Caco-2 (cell line): ENCODE measurements at regions not wholly inside any gene's neighbourhood (a gene's known extent, or its start where the extent isn't known, plus 50 kb on each side); places are given as distances from the start of the nearest gene placed in this dataset.

Experiments used
- BruUV-seq: library from RNA; stranded (reverse); fragments of 400-500 nt; replicated peaks from 2 replicates; lab custom pipeline; 2021; lab: Mats Ljungman, UMichigan
- CTCF ChIA-PET: fragments of 300-600 bp; sonication (Branson Sonifier 250); formaldehyde crosslinking; loops from one replicate; lab custom pipeline; 2022; ENCODE audit warnings: antibody characterized with exemption; lab: Charles Lee
- POLR2A ChIA-PET: fragments of 300-600 bp; sonication (Branson Sonifier 250); formaldehyde crosslinking; loops from one replicate; lab custom pipeline; 2022; ENCODE audit warnings: antibody characterized with exemption; lab: Charles Lee
- DNase-seq, 2 experiments: peaks; one replicate each; pipeline versions ENCODE4 v3.0.0 to v3.0.0-alpha.2; 2020 to 2022
- H3K27me3 ChIP-seq: replicated peaks from 2 replicates; pipeline ENCODE4 v1.6.0; 2011; ENCODE audit warnings: low read length; ENCODE audit not compliant: control insufficient read depth, insufficient read depth
- H3K36me3 ChIP-seq: 2 replicates; pipeline ENCODE4 v1.5.1; 2011; ENCODE audit warnings: low read length; ENCODE audit not compliant: control insufficient read depth, insufficient read depth
- H3K4me1 ChIP-seq: fragments of 250-450 bp; sonication (Bioruptor Pico); 2 replicates; pipeline ENCODE4 v1.5.1; 2020; ENCODE audit warnings: mild to moderate bottlenecking
- H3K4me3 ChIP-seq: 2 replicates; pipeline ENCODE4 v1.5.1; 2011; ENCODE audit warnings: low read depth, mild to moderate bottlenecking, control low read depth, low read length
- H3K9me3 ChIP-seq: fragments of 250-450 bp; sonication (Bioruptor Pico); 2 replicates; pipeline ENCODE4 v1.5.1; 2020; ENCODE audit warnings: mild to moderate bottlenecking, moderate library complexity
- H3K27ac Mint-ChIP-seq: one replicate; pipeline ENCODE4 v1.8.0; 2022; ENCODE audit warnings: mixed read lengths; ENCODE audit not compliant: unreplicated experiment
- H3K27me3 Mint-ChIP-seq: one replicate; pipeline ENCODE4 v1.8.0; 2022; ENCODE audit warnings: mixed read lengths; ENCODE audit not compliant: insufficient read depth, unreplicated experiment
- H3K36me3 Mint-ChIP-seq: one replicate; pipeline ENCODE4 v1.8.0; 2022; ENCODE audit warnings: mild to moderate bottlenecking, mixed read lengths; ENCODE audit not compliant: insufficient read depth, unreplicated experiment
- H3K4me1 Mint-ChIP-seq: one replicate; pipeline ENCODE4 v1.8.0; 2022; ENCODE audit warnings: low read depth, mixed read lengths; ENCODE audit not compliant: unreplicated experiment
- H3K4me3 Mint-ChIP-seq: one replicate; pipeline ENCODE4 v1.8.0; 2022; ENCODE audit warnings: mild to moderate bottlenecking, moderate library complexity, mixed read lengths; ENCODE audit not compliant: unreplicated experiment
- H3K9me3 Mint-ChIP-seq: one replicate; pipeline ENCODE4 v1.8.0; 2022; ENCODE audit warnings: mixed read lengths; ENCODE audit not compliant: unreplicated experiment
- CTCF ChIP-seq, 2 experiments: fragments of 200-600 bp in 1 of 2; IDR thresholded peaks; 1 replicate in 1 of 2; 2 replicates in 1 of 2; pipeline versions ENCODE4 v1.5.1 to v1.8.0; 2011 to 2022; ENCODE audit warnings: antibody characterized with exemption in 1 of 2, control low read depth in 1 of 2, inconsistent platforms in 1 of 2, low read depth in 1 of 2, low read length in 1 of 2, mild to moderate bottlenecking in 1 of 2, moderate library complexity in 1 of 2; ENCODE audit not compliant: insufficient read depth in 1 of 2, severe bottlenecking in 1 of 2, unreplicated experiment in 1 of 2
- intact Hi-C: fragments of 100-400 bp; cut with micrococcal nuclease; formaldehyde crosslinking; loops from one replicate; pipeline ENCODE4 v1.10.0; 2022; ENCODE audit not compliant: unreplicated experiment

GRCh38 chr1:38718031-38718430 lies 141.5 kb downstream of the RRAGC start:
- POLR2A ChIA-PET, result no interaction called here
- Mint-ChIP-seq H3K4me1 (no peaks in the 10 kb centered on the region), H3K4me3 (no peak overlapping the region), H3K27me3 (no peaks in the 10 kb centered on the region), H3K36me3 (no peaks in the 10 kb centered on the region), H3K9me3 (no peaks in the 10 kb centered on the region), H3K27ac (no peak overlapping the region)
- CTCF ChIA-PET, result no interaction called here
- Histone ChIP-seq H3K4me1 (no peaks in the 10 kb centered on the region), H3K9me3 (no peaks in the 10 kb centered on the region), H3K27me3 (no peaks in the 10 kb centered on the region), H3K36me3 (no peaks in the 10 kb centered on the region), H3K4me3 (no peak overlapping the region)
- intact Hi-C loops, result no loop called here
- no TSS peak for BruUV-seq
- DNase-seq, result no peak
- no peak for TF ChIP-seq CTCF (IDR thresholded peaks at IDR 0.05; ENCODE audit: insufficient read depth in 1 of 2, low read depth in 1 of 2, low read length in 1 of 2, severe bottlenecking in 1 of 2, unreplicated experiment in 1 of 2)

GRCh38 chr1:38716229-38716628 lies 143.3 kb downstream of the RRAGC start:
- H3K4me3 ChIP-seq, result no peak overlapping the region
- H3K4me3 Mint-ChIP-seq, result no peak overlapping the region
- no peaks in the 10 kb centered on the region for H3K4me1 Mint-ChIP-seq
- intact Hi-C loops, result no loop called here
- H3K9me3 ChIP-seq, result no peaks in the 10 kb centered on the region
- no peaks in the 10 kb centered on the region for H3K4me1 ChIP-seq
- DNase-seq, result no peak
- TF ChIP-seq CTCF (IDR thresholded peaks at IDR 0.05; ENCODE audit: insufficient read depth in 1 of 2, low read depth in 1 of 2, low read length in 1 of 2, severe bottlenecking in 1 of 2, unreplicated experiment in 1 of 2), result no peak
- no peaks in the 10 kb centered on the region for H3K36me3 Mint-ChIP-seq
- BruUV-seq, result no TSS peak
- H3K36me3 ChIP-seq, result no peaks in the 10 kb centered on the region
- no peaks in the 10 kb centered on the region for H3K27me3 Mint-ChIP-seq
- ChIA-PET POLR2A (no interaction called here), CTCF (no interaction called here)
- no peaks in the 10 kb centered on the region for H3K27me3 ChIP-seq
- no peak overlapping the region for H3K27ac Mint-ChIP-seq
- no peaks in the 10 kb centered on the region for H3K9me3 Mint-ChIP-seq

- H3K4me1 ChIP-seq, result no peaks in the 10 kb centered on the region
- H3K27me3 ChIP-seq, result no peaks in the 10 kb centered on the region
- Mint-ChIP-seq H3K4me1 (no peaks in the 10 kb centered on the region), H3K27me3 (no peaks in the 10 kb centered on the region), H3K27ac (no peak overlapping the region), H3K4me3 (no peak overlapping the region), H3K9me3 (no peaks in the 10 kb centered on the region), H3K36me3 (no peaks in the 10 kb centered on the region)
- TF ChIP-seq CTCF (IDR thresholded peaks at IDR 0.05; ENCODE audit: insufficient read depth in 1 of 2, low read depth in 1 of 2, low read length in 1 of 2, severe bottlenecking in 1 of 2, unreplicated experiment in 1 of 2), result no peak
- POLR2A ChIA-PET, result no interaction called here
- no peak overlapping the region for H3K4me3 ChIP-seq
- BruUV-seq, result no TSS peak
- no peaks in the 10 kb centered on the region for H3K9me3 ChIP-seq
- no peaks in the 10 kb centered on the region for H3K36me3 ChIP-seq
- intact Hi-C loops, result no loop called here
- DNase-seq, result no peak
- CTCF ChIA-PET, result no interaction called here
Observed at GRCh38 chr1:38715415-38715814, 144.2 kb downstream of the RRAGC start.
